NB4 (cell line): ENCODE measurements at regions not wholly inside any gene's neighbourhood (a gene's known extent, or its start where the extent isn't known, plus 50 kb on each side); places are given as distances from the start of the nearest gene placed in this dataset.

ENCODE experiments used
- CTCF ChIP-seq: IDR thresholded peaks from one replicate; pipeline ENCODE4 v1.5.1; 2012; ENCODE audit warnings: low read depth, low read length
- MYC ChIP-seq: IDR thresholded peaks from 2 replicates; pipeline ENCODE4 v1.6.1; 2011; ENCODE audit warnings: low read depth, low read length
- POLR2A ChIP-seq: IDR thresholded peaks from 2 replicates; pipeline ENCODE4 v1.6.1; 2011; ENCODE audit warnings: mild to moderate bottlenecking; ENCODE audit not compliant: insufficient read length; ENCODE audit errors: extremely low read depth

GRCh38 chrX:40262157-40263013, 164.6 kb upstream of the BCOR start:
- TF ChIP-seq CTCF (no peak), POLR2A (no peak), MYC (no peak)
